ENCODE measurements at regions not wholly inside any gene's neighbourhood (a gene's known extent, or its start where the extent isn't known, plus 50 kb on each side); places are given as distances from the start of the nearest gene placed in this dataset.

GRCh38 chr3:20604659-20605058, 418.7 kb upstream of the SGO1 start:
- Histone ChIP-seq H2BK12ac (ENCODE audit: low read depth, low read length) (no peak overlapping the region), H4K5ac (ENCODE audit: insufficient read length, low read depth, low read length) (no peak overlapping the region), H3K4me2 (ENCODE audit: insufficient read depth in 1 of 2, low read depth in 2 of 2, low read length in 2 of 2) (no peak overlapping the region), H3K27me3 (replicated peaks in 1 of 4; ENCODE audit: control insufficient read depth in 3 of 4, extremely low read depth in 1 of 4, insufficient read depth in 3 of 4, low read length in 3 of 4) (no peaks in the 10 kb centered on the region), H3K79me1 (ENCODE audit: low read depth, low read length) (no peaks in the 10 kb centered on the region), H3K23me2 (ENCODE audit: low read depth, low read length) (no peaks in the 10 kb centered on the region), H3K79me2 (ENCODE audit: control insufficient read depth in 1 of 2, insufficient read depth in 2 of 2, low read length in 2 of 2) (no peaks in the 10 kb centered on the region), H3K14ac (ENCODE audit: insufficient read length) (no peak overlapping the region), H2BK120ac (replicated peaks; ENCODE audit: low read depth, low read length) (no peak overlapping the region), H4K91ac (replicated peaks; ENCODE audit: insufficient read length, low read length) (no peak overlapping the region), H2BK20ac (ENCODE audit: low read length) (no peak overlapping the region), H4K20me1 (replicated peaks in 1 of 2; ENCODE audit: control insufficient read depth in 1 of 2, insufficient read depth in 2 of 2, low read length in 2 of 2) (no peaks in the 10 kb centered on the region), H3K18ac (ENCODE audit: extremely low read depth, low read length) (no peak overlapping the region), H3K27ac (ENCODE audit: low read depth, low read length) (no peak overlapping the region), H3K4ac (replicated peaks; ENCODE audit: insufficient read length, low read depth, low read length) (no peak overlapping the region), H2AK5ac (ENCODE audit: low read depth, low read length) (no peak overlapping the region), H3K36me3 (ENCODE audit: control insufficient read depth in 2 of 4, insufficient read depth in 4 of 4, low read length in 3 of 4) (no peaks in the 10 kb centered on the region), H3K9ac (replicated peaks in 1 of 4; ENCODE audit: extremely low read depth in 1 of 4, low read depth in 3 of 4, low read length in 3 of 4) (no peak overlapping the region), H2BK5ac (ENCODE audit: low read depth, low read length) (no peak overlapping the region), H3K23ac (ENCODE audit: insufficient read length) (no peak overlapping the region), H3K4me3 (ENCODE audit: extremely low read depth in 1 of 4, insufficient read depth in 2 of 4, low read depth in 3 of 4, low read length in 4 of 4) (no peak overlapping the region), H4K8ac (ENCODE audit: extremely low read depth, insufficient read depth, low read length) (no peak overlapping the region), H2AFZ (ENCODE audit: low read length) (no peak overlapping the region), H3K9me3 (ENCODE audit: insufficient read depth in 2 of 2, low read depth in 1 of 2, low read length in 1 of 2) (no peaks in the 10 kb centered on the region), H2BK15ac (ENCODE audit: low read length) (no peak overlapping the region), H3K56ac (replicated peaks; ENCODE audit: insufficient read length, low read depth, low read length) (no peak overlapping the region), H3K4me1 (replicated peaks in 1 of 4; ENCODE audit: control insufficient read depth in 3 of 4, insufficient read depth in 4 of 4, low read length in 3 of 4) (0 out of 7 replicates have a peak, but pooled peaks cover 0 to 2% (median 0%) of the 10 kb centered on the region in 4 experiments)
- FAIRE-seq (no peak), DNase-seq (ENCODE audit: low read depth in 1 of 2, low spot score in 2 of 2) (no peak)
- ChIA-PET POLR2A (ENCODE audit: partially characterized antibody) (no interaction called here), CTCF (ENCODE audit: partially characterized antibody) (no interaction called here)
- TF ChIP-seq CTCF (IDR thresholded peaks at IDR 0.05; ENCODE audit: control extremely low read depth in 1 of 3, insufficient read depth in 1 of 3, low read depth in 1 of 3, low read length in 3 of 3), result no peak
